ENCODE measurements at regions not wholly inside any gene's neighbourhood (a gene's known extent, or its start where the extent isn't known, plus 50 kb on each side); places are given as distances from the start of the nearest gene placed in this dataset.

GRCh38 chr2:199692489-199692888 is 158.5 kb downstream of the FTCDNL1 start:
- H3K27me3 ChIP-seq (ENCODE audit: control insufficient read depth in 2 of 2, insufficient read depth in 2 of 2, low read length in 2 of 2), result no peaks in the 10 kb centered on the region
- no peak overlapping the region for H3K4me2 ChIP-seq (ENCODE audit: insufficient read depth, low read length)
- H2AFZ ChIP-seq (ENCODE audit: low read depth, low read length), result no peak overlapping the region
- no peak for TF ChIP-seq POLR2AphosphoS5 (IDR thresholded peaks at IDR 0.05; ENCODE audit: insufficient read depth, low read depth, low read length)
- TF ChIP-seq EZH2 (IDR thresholded peaks at IDR 0.05; ENCODE audit: borderline replicate concordance, low read depth, low read length, severe bottlenecking), result no peak
- no peak for TF ChIP-seq FOS (IDR thresholded peaks at IDR 0.05; ENCODE audit: borderline replicate concordance, insufficient read depth, low read length)
- TF ChIP-seq POLR2A (IDR thresholded peaks at IDR 0.05; ENCODE audit: low read depth, low read length), result no peak
- no peak for TF ChIP-seq GATA2 (IDR thresholded peaks at IDR 0.05; ENCODE audit: insufficient read depth, insufficient read length, low read depth, low read length)
- TF ChIP-seq JUN (IDR thresholded peaks at IDR 0.05; ENCODE audit: borderline replicate concordance, insufficient read depth, insufficient read length, low read depth), result no peak
- TF ChIP-seq MYC (IDR thresholded peaks at IDR 0.05; ENCODE audit: low read depth, low read length), result no peak
- no peak for TF ChIP-seq CTCF (IDR thresholded peaks at IDR 0.05; ENCODE audit: extremely low read depth in 1 of 2, insufficient read depth in 1 of 2, low read depth in 1 of 2, low read length in 2 of 2)
- no peak for TF ChIP-seq MAX (IDR thresholded peaks at IDR 0.05; ENCODE audit: insufficient read depth, insufficient read length)
- FAIRE-seq, result no peak
- ChIA-PET CTCF (no interaction called here), POLR2A (no interaction called here)
- no peaks in the 10 kb centered on the region for H3K9me1 ChIP-seq (replicated peaks; ENCODE audit: control insufficient read depth, extremely low read depth, insufficient read depth, low read length)
- intact Hi-C loops (cut with micrococcal nuclease) (no loop called here), dilution Hi-C loops (cut with MboI; ENCODE audit: extremely low pct_ligation_motif_present, low sequenced_read_pairs) (no loop called here)
- H3K9me3 ChIP-seq (replicated peaks; ENCODE audit: control insufficient read depth, insufficient read depth, low read length), result no peaks in the 10 kb centered on the region
- BruUV-seq (replicated peaks), result no TSS peak
- no peaks in the 10 kb centered on the region for H4K20me1 ChIP-seq (replicated peaks; ENCODE audit: control insufficient read depth, extremely low read depth, insufficient read depth, low read length)
- no peak for DNase-seq (ENCODE audit: low read depth, low spot score)
- H3K36me3 ChIP-seq (ENCODE audit: control insufficient read depth in 2 of 2, extremely low read depth in 1 of 2, insufficient read depth in 2 of 2, low read length in 2 of 2), result no peaks in the 10 kb centered on the region
- no peaks in the 10 kb centered on the region for H3K4me1 ChIP-seq (ENCODE audit: control insufficient read depth, extremely low read depth, insufficient read depth, low read length)
- no peak overlapping the region for H3K4me3 ChIP-seq (replicated peaks in 1 of 3; ENCODE audit: insufficient read depth in 1 of 3, low read depth in 1 of 3, low read length in 3 of 3)
- H3K27ac ChIP-seq (ENCODE audit: insufficient read depth, low read depth, low read length), result no peak overlapping the region
- H3K9ac ChIP-seq (replicated peaks; ENCODE audit: extremely low read depth, insufficient read depth, low read length), result no peak overlapping the region
- H3K79me2 ChIP-seq (ENCODE audit: control insufficient read depth, insufficient read depth, low read length), result no peaks in the 10 kb centered on the region

Data from endothelial cell of umbilical vein (primary cell).